ENCODE measurements at regions not wholly inside any gene's neighbourhood (a gene's known extent, or its start where the extent isn't known, plus 50 kb on each side); places are given as distances from the start of the nearest gene placed in this dataset.

DNA sequence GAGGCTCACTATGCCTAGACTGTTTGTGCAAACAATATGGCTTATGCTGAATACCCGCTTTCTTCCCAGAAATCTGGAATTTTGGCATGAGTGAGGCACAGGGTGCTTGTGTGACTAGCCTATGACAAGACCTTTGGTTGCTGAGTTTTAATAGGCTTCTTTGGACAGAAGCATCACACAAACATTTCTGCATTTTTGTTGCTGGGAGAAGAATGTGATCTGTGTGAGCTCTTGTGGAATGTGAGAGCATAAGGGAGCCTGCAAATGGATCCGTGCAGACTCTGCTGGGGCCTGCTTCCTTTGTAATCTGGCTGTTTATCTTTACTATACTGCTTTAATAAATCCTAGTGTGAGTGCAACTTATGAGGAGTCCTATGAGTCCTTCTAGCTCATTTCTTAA is 83.0 kb upstream of the ZDHHC17 start (continued):
- TF ChIP-seq, protein P1, sequence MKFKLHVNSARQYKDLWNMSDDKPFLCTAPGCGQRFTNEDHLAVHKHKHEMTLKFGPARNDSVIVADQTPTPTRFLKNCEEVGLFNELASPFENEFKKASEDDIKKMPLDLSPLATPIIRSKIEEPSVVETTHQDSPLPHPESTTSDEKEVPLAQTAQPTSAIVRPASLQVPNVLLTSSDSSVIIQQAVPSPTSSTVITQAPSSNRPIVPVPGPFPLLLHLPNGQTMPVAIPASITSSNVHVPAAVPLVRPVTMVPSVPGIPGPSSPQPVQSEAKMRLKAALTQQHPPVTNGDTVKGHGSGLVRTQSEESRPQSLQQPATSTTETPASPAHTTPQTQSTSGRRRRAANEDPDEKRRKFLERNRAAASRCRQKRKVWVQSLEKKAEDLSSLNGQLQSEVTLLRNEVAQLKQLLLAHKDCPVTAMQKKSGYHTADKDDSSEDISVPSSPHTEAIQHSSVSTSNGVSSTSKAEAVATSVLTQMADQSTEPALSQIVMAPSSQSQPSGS (tag by site-specific recombination; IDR thresholded peaks at IDR 0.05; ENCODE audit: low read depth): no peak
- TF ChIP-seq ZFP69B (tag by site-specific recombination; IDR thresholded peaks at IDR 0.05) (no peak), EGR2 (tag by site-specific recombination; IDR thresholded peaks at IDR 0.05; ENCODE audit: low read depth) (no peak)
- TF ChIP-seq, protein P2, sequence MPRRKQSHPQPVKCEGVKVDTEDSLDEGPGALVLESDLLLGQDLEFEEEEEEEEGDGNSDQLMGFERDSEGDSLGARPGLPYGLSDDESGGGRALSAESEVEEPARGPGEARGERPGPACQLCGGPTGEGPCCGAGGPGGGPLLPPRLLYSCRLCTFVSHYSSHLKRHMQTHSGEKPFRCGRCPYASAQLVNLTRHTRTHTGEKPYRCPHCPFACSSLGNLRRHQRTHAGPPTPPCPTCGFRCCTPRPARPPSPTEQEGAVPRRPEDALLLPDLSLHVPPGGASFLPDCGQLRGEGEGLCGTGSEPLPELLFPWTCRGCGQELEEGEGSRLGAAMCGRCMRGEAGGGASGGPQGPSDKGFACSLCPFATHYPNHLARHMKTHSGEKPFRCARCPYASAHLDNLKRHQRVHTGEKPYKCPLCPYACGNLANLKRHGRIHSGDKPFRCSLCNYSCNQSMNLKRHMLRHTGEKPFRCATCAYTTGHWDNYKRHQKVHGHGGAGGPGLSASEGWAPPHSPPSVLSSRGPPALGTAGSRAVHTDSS (tag by site-specific recombination; IDR thresholded peaks at IDR 0.05): no peak
- TF ChIP-seq, protein P3, sequence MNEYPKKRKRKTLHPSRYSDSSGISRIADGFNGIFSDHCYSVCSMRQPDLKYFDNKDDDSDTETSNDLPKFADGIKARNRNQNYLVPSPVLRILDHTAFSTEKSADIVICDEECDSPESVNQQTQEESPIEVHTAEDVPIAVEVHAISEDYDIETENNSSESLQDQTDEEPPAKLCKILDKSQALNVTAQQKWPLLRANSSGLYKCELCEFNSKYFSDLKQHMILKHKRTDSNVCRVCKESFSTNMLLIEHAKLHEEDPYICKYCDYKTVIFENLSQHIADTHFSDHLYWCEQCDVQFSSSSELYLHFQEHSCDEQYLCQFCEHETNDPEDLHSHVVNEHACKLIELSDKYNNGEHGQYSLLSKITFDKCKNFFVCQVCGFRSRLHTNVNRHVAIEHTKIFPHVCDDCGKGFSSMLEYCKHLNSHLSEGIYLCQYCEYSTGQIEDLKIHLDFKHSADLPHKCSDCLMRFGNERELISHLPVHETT (tag by site-specific recombination; IDR thresholded peaks at IDR 0.05): no peak
- TF ChIP-seq, protein P4, sequence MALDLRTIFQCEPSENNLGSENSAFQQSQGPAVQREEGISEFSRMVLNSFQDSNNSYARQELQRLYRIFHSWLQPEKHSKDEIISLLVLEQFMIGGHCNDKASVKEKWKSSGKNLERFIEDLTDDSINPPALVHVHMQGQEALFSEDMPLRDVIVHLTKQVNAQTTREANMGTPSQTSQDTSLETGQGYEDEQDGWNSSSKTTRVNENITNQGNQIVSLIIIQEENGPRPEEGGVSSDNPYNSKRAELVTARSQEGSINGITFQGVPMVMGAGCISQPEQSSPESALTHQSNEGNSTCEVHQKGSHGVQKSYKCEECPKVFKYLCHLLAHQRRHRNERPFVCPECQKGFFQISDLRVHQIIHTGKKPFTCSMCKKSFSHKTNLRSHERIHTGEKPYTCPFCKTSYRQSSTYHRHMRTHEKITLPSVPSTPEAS (tag by site-specific recombination; IDR thresholded peaks at IDR 0.05): no peak
- TF ChIP-seq, protein P5, sequence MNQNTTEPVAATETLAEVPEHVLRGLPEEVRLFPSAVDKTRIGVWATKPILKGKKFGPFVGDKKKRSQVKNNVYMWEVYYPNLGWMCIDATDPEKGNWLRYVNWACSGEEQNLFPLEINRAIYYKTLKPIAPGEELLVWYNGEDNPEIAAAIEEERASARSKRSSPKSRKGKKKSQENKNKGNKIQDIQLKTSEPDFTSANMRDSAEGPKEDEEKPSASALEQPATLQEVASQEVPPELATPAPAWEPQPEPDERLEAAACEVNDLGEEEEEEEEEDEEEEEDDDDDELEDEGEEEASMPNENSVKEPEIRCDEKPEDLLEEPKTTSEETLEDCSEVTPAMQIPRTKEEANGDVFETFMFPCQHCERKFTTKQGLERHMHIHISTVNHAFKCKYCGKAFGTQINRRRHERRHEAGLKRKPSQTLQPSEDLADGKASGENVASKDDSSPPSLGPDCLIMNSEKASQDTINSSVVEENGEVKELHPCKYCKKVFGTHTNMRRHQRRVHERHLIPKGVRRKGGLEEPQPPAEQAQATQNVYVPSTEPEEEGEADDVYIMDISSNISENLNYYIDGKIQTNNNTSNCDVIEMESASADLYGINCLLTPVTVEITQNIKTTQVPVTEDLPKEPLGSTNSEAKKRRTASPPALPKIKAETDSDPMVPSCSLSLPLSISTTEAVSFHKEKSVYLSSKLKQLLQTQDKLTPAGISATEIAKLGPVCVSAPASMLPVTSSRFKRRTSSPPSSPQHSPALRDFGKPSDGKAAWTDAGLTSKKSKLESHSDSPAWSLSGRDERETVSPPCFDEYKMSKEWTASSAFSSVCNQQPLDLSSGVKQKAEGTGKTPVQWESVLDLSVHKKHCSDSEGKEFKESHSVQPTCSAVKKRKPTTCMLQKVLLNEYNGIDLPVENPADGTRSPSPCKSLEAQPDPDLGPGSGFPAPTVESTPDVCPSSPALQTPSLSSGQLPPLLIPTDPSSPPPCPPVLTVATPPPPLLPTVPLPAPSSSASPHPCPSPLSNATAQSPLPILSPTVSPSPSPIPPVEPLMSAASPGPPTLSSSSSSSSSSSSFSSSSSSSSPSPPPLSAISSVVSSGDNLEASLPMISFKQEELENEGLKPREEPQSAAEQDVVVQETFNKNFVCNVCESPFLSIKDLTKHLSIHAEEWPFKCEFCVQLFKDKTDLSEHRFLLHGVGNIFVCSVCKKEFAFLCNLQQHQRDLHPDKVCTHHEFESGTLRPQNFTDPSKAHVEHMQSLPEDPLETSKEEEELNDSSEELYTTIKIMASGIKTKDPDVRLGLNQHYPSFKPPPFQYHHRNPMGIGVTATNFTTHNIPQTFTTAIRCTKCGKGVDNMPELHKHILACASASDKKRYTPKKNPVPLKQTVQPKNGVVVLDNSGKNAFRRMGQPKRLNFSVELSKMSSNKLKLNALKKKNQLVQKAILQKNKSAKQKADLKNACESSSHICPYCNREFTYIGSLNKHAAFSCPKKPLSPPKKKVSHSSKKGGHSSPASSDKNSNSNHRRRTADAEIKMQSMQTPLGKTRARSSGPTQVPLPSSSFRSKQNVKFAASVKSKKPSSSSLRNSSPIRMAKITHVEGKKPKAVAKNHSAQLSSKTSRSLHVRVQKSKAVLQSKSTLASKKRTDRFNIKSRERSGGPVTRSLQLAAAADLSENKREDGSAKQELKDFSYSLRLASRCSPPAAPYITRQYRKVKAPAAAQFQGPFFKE (tag by site-specific recombination; IDR thresholded peaks at IDR 0.05; ENCODE audit: borderline replicate concordance): no peak
- TF ChIP-seq, protein P6, sequence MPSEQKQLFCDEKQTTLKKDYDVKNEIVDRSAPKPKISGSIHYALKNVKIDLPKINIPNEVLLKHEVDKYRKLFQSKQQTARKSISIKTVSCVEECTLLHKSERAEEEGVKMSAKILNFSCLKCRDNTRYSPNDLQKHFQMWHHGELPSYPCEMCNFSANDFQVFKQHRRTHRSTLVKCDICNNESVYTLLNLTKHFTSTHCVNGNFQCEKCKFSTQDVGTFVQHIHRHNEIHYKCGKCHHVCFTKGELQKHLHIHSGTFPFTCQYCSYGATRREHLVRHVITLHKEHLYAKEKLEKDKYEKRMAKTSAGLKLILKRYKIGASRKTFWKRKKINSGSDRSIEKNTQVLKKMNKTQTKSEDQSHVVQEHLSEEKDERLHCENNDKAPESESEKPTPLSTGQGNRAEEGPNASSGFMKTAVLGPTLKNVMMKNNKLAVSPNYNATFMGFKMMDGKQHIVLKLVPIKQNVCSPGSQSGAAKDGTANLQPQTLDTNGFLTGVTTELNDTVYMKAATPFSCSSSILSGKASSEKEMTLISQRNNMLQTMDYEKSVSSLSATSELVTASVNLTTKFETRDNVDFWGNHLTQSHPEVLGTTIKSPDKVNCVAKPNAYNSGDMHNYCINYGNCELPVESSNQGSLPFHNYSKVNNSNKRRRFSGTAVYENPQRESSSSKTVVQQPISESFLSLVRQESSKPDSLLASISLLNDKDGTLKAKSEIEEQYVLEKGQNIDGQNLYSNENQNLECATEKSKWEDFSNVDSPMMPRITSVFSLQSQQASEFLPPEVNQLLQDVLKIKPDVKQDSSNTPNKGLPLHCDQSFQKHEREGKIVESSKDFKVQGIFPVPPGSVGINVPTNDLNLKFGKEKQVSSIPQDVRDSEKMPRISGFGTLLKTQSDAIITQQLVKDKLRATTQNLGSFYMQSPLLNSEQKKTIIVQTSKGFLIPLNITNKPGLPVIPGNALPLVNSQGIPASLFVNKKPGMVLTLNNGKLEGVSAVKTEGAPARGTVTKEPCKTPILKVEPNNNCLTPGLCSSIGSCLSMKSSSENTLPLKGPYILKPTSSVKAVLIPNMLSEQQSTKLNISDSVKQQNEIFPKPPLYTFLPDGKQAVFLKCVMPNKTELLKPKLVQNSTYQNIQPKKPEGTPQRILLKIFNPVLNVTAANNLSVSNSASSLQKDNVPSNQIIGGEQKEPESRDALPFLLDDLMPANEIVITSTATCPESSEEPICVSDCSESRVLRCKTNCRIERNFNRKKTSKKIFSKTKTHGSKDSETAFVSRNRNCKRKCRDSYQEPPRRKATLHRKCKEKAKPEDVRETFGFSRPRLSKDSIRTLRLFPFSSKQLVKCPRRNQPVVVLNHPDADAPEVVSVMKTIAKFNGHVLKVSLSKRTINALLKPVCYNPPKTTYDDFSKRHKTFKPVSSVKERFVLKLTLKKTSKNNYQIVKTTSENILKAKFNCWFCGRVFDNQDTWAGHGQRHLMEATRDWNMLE (tag by site-specific recombination; conservative IDR thresholded peaks at IDR 0.05; ENCODE audit: low read depth): no peak

DNA sequence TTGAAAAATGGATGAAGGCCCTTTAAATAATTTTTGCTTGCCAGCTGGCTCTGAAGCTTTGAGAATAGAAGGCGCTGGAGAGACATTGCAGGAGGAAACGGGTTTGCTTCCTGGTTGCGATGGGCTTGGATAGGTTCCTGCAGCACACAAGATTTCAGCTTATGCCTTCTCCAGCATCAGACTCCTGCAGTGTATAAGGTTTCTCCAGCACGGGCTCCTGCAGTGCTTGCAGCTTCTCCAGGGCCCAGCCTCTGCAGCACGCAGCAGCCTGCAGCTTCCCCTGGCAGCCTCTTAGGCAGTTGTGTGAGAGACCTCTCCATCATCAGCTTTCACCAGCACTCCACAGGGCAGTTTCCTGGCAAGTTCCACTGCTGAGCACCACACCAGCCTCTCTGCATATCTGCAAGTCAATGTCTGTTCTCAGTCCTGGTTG is 78.7 kb upstream of the ZDHHC17 start:
- H3K9me3 ChIP-seq (ENCODE audit: control insufficient read depth, insufficient read depth, low read depth, low read length): no peaks in the 10 kb centered on the region
- ChIA-PET POLR2A (no interaction called here), CTCF (interaction anchor here (0.7 to 1.2 kb wide), 2 partner anchors 35 to 326 kb away, joined by 3 read pairs; no protein-coding TSS in a partner anchor)
- no peak overlapping the region for H3K27ac ChIP-seq (ENCODE audit: extremely low read depth, low read depth, low read length)
- H3K4me3 ChIP-seq (ENCODE audit: low read depth, low read length): no peak overlapping the region
- peaks cover 10% of the 10 kb centered on the region for H3K4me1 ChIP-seq (ENCODE audit: control insufficient read depth, insufficient read depth, low read length)
- no peaks in the 10 kb centered on the region for H3K36me3 ChIP-seq (ENCODE audit: control insufficient read depth in 2 of 2, insufficient read depth in 1 of 2, low read length in 2 of 2)
- TF ChIP-seq, protein P7, sequence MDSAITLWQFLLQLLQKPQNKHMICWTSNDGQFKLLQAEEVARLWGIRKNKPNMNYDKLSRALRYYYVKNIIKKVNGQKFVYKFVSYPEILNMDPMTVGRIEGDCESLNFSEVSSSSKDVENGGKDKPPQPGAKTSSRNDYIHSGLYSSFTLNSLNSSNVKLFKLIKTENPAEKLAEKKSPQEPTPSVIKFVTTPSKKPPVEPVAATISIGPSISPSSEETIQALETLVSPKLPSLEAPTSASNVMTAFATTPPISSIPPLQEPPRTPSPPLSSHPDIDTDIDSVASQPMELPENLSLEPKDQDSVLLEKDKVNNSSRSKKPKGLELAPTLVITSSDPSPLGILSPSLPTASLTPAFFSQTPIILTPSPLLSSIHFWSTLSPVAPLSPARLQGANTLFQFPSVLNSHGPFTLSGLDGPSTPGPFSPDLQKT (IDR thresholded peaks at IDR 0.05; ENCODE audit: borderline replicate concordance, low read depth, low read length): no peak
- TF ChIP-seq, protein P5 (tag by site-specific recombination; IDR thresholded peaks at IDR 0.05; ENCODE audit: borderline replicate concordance): no peak
- no peak for TF ChIP-seq ZNF366 (tag by site-specific recombination; conservative IDR thresholded peaks at IDR 0.05)
